ENCODE measurements at regions not wholly inside any gene's neighbourhood (a gene's known extent, or its start where the extent isn't known, plus 50 kb on each side); places are given as distances from the start of the nearest gene placed in this dataset.

- TF ChIP-seq SREBF2 (IDR thresholded peaks at IDR 0.05) (no peak), NPAS2 (CRISPR knock-in tag; IDR thresholded peaks at IDR 0.05; ENCODE audit: borderline replicate concordance) (no peak), PBX3 (IDR thresholded peaks at IDR 0.05) (no peak), RFX5 (IDR thresholded peaks at IDR 0.05) (no peak), KDM1A (IDR thresholded peaks at IDR 0.05; ENCODE audit: low read depth) (no peak), NR3C1 (IDR thresholded peaks at IDR 0.05) (no peak), RAD21 (conservative IDR thresholded peaks at IDR 0.05 in 1 of 2, IDR thresholded peaks at IDR 0.05 in 1 of 2) (no peak), CTCF (IDR thresholded peaks at IDR 0.05) (no peak), HDAC2 (IDR thresholded peaks at IDR 0.05) (no peak), REST (IDR thresholded peaks at IDR 0.05) (no peak), MAZ (IDR thresholded peaks at IDR 0.05; ENCODE audit: borderline replicate concordance, low read depth, low read length) (no peak)
These were observed 186.4 kb downstream of the POLR1F start for GRCh38 chr7:19522486-19522885.

All from A549 (cell line).